GM12864 (cell line): ENCODE measurements at regions not wholly inside any gene's neighbourhood (a gene's known extent, or its start where the extent isn't known, plus 50 kb on each side); places are given as distances from the start of the nearest gene placed in this dataset.

ENCODE experiments used
- DNase-seq: peaks from one replicate; pipeline ENCODE4 v3.0.0-alpha.2; 2011; ENCODE audit warnings: low read depth
- H3K4me3 ChIP-seq: 2 replicates; pipeline ENCODE4 v1.5.1; 2011; ENCODE audit warnings: mild to moderate bottlenecking, low read depth, low read length, control low read depth
- TF ChIP-seq, protein P1 (sequence below): IDR thresholded peaks from 2 replicates; pipeline ENCODE4 v1.5.1; 2011; ENCODE audit warnings: low read depth, mild to moderate bottlenecking, moderate library complexity, low read length, control low read depth, inconsistent platforms; ENCODE audit errors: missing control alignments

GRCh38 chr16:48905632-48906505 lies 295.9 kb upstream of the N4BP1 start:
- TF ChIP-seq, protein P1, sequence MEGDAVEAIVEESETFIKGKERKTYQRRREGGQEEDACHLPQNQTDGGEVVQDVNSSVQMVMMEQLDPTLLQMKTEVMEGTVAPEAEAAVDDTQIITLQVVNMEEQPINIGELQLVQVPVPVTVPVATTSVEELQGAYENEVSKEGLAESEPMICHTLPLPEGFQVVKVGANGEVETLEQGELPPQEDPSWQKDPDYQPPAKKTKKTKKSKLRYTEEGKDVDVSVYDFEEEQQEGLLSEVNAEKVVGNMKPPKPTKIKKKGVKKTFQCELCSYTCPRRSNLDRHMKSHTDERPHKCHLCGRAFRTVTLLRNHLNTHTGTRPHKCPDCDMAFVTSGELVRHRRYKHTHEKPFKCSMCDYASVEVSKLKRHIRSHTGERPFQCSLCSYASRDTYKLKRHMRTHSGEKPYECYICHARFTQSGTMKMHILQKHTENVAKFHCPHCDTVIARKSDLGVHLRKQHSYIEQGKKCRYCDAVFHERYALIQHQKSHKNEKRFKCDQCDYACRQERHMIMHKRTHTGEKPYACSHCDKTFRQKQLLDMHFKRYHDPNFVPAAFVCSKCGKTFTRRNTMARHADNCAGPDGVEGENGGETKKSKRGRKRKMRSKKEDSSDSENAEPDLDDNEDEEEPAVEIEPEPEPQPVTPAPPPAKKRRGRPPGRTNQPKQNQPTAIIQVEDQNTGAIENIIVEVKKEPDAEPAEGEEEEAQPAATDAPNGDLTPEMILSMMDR, result no peak
- DNase-seq, result no peak
- H3K4me3 ChIP-seq, result no peak overlapping the region

GRCh38 chr16:48904333-48904732 lies 294.4 kb upstream of the N4BP1 start:
- DNase-seq, result no peak
- TF ChIP-seq, protein P1, result no peak
- no peak overlapping the region for H3K4me3 ChIP-seq

DNA sequence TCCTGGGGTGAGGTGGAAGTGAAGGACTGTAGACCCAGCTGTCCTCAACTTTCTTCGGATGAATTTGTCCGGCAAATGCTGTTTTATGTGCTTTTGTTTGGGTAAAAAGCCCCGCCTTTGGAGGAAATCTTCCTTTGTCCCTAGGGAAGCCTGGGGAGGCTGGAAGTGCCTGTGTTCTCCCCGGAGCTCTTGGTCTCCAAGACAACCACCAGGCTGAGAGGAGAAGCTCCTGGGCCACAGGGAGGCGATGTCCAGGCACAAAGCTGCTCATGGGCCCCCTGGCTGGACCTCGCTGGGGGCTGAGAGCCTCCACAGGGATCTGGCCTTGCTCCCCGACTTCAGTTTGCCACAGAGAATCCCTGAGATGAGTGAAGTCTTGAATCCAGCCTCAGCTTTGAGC lies 293.1 kb upstream of the N4BP1 start:
- no peak for DNase-seq
- H3K4me3 ChIP-seq, result no peak overlapping the region
- TF ChIP-seq, protein P1, result no peak

GRCh38 chr16:48901712-48902374 lies 291.9 kb upstream of the N4BP1 start:
- no peak overlapping the region for H3K4me3 ChIP-seq
- TF ChIP-seq, protein P1, result no peak
- DNase-seq, result no peak

- H3K4me3 ChIP-seq, result no peak overlapping the region
- TF ChIP-seq, protein P1, result no peak
Observed at GRCh38 chr16:48899500-48899899, 289.5 kb upstream of the N4BP1 start.

GRCh38 chr16:48897698-48898205 lies 287.8 kb upstream of the N4BP1 start:
- no peak for DNase-seq
- no peak overlapping the region for H3K4me3 ChIP-seq
- TF ChIP-seq, protein P1, result no peak

More at GRCh38 chr16:48899500-48899899, 289.5 kb upstream of the N4BP1 start:
- DNase-seq, result no peak
